PC-9 (cell line): ENCODE measurements at regions not wholly inside any gene's neighbourhood (a gene's known extent, or its start where the extent isn't known, plus 50 kb on each side); places are given as distances from the start of the nearest gene placed in this dataset.
"Not testable (repeated sequence)": the region's sequence is repeated elsewhere in the genome, so short reads cannot be mapped to it uniquely, and the experiment has no call there.

Experiments
- BruUV-seq: library from RNA; stranded (reverse); fragments of 400-500 nt; replicated peaks from 2 replicates; lab custom pipeline; 2021; lab: Mats Ljungman, UMichigan
- CTCF ChIA-PET: fragments of 300-600 bp; sonication (Branson Sonifier 250); formaldehyde crosslinking; loops from one replicate; lab custom pipeline; 2022; ENCODE audit warnings: antibody characterized with exemption; lab: Charles Lee
- POLR2A ChIA-PET: fragments of 300-600 bp; sonication (Branson Sonifier 250); formaldehyde crosslinking; loops from one replicate; lab custom pipeline; 2022; ENCODE audit warnings: antibody characterized with exemption; ENCODE audit not compliant: unreplicated experiment; lab: Charles Lee
- DNase-seq, 2 experiments: peaks; one replicate each; pipeline versions ENCODE4 v3.0.0 to v3.0.0-alpha.2; 2015 to 2022; ENCODE audit warnings: mixed read lengths in 1 of 2
- H2AFZ ChIP-seq: fragments of 200-600 bp; sonication (generic); 2 replicates; pipeline ENCODE4 v1.8.1; 2017; ENCODE audit warnings: antibody characterized with exemption
- H3F3A ChIP-seq: fragments of 200-600 bp; sonication (generic); 2 replicates; pipeline ENCODE4 v1.8.1; 2017; ENCODE audit warnings: antibody characterized with exemption, mild to moderate bottlenecking, low read depth; ENCODE audit not compliant: insufficient read depth
- H3K27ac ChIP-seq: fragments of 200-600 bp; sonication (generic); 2 replicates; pipeline ENCODE4 v1.6.1; 2016; ENCODE audit warnings: mixed run types
- H3K27me3 ChIP-seq: fragments of 200-600 bp; sonication (generic); 2 replicates; pipeline ENCODE4 v1.6.1; 2016; ENCODE audit warnings: low read depth, mixed run types; ENCODE audit not compliant: insufficient read depth
- H3K36me3 ChIP-seq: fragments of 200-600 bp; sonication (generic); 2 replicates; pipeline ENCODE4 v1.6.1; 2016; ENCODE audit warnings: low read depth, mixed run types
- H3K4me1 ChIP-seq: fragments of 200-600 bp; sonication (generic); replicated peaks from 2 replicates; pipeline ENCODE4 v1.6.1; 2016; ENCODE audit warnings: mixed run types; ENCODE audit not compliant: insufficient read depth
- H3K4me2 ChIP-seq: fragments of 200-600 bp; sonication (generic); 2 replicates; pipeline ENCODE4 v1.6.1; 2017; ENCODE audit warnings: mixed run types
- H3K4me3 ChIP-seq: fragments of 200-600 bp; sonication (generic); 2 replicates; pipeline ENCODE4 v1.6.1; 2016; ENCODE audit warnings: mixed run types
- H3K79me2 ChIP-seq: fragments of 200-600 bp; sonication (generic); 2 replicates; pipeline ENCODE4 v1.6.1; 2017; ENCODE audit warnings: low read depth, mixed run types
- H3K9me2 ChIP-seq: fragments of 200-600 bp; sonication (generic); 2 replicates; pipeline ENCODE4 v1.8.1; 2017; ENCODE audit warnings: mild to moderate bottlenecking; ENCODE audit not compliant: insufficient read depth
- H3K9me3 ChIP-seq: fragments of 200-600 bp; sonication (generic); 2 replicates; pipeline ENCODE4 v1.8.1; 2016; ENCODE audit warnings: low read depth; ENCODE audit not compliant: insufficient read depth
- H4K20me1 ChIP-seq: fragments of 200-600 bp; sonication (generic); 2 replicates; pipeline ENCODE4 v1.8.1; 2017; ENCODE audit not compliant: insufficient read depth
- EZH2 ChIP-seq: fragments of 200-600 bp; sonication (generic); IDR thresholded peaks from 2 replicates; pipeline ENCODE4 v1.8.0; 2017; ENCODE audit warnings: antibody characterized with exemption, low read depth
- intact Hi-C: fragments of 100-400 bp; cut with micrococcal nuclease; formaldehyde crosslinking; loops from one replicate; pipeline ENCODE4 v1.10.0; 2022; ENCODE audit not compliant: unreplicated experiment
- TF ChIP-seq, protein P1 (sequence below): fragments of 200-600 bp; sonication (generic); conservative IDR thresholded peaks from 2 replicates; pipeline ENCODE4 v1.6.1; 2017; ENCODE audit warnings: mixed run types, antibody characterized with exemption, mild to moderate bottlenecking, moderate library complexity

DNA sequence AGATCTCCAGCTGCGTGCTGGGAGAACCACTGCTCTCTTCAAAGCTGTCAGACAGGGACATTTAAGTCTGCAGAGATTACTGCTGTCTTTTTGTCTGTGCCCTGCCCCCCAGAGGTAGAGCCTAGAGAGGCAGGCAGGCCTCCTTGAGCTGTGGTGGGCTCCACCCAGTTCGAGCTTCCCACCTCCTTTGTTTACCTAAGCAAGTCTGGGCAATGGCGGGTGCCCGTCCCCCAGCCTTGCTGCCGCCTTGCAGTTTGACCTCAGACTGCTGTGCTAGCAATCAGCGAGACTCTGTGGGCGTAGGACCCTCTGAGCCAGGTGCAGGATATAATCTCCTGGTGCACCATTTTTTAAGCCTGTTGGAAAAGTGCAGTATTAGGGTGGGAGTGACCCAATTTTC lies 128.6 kb downstream of the ACTR3 start:
- Histone ChIP-seq H3K4me1 (peaks cover 11% of the 10 kb centered on the region), H3K9me3 (peaks cover 12% of the 10 kb centered on the region; the same call in 1 of the 2 replicates)
- H3K27me3 ChIP-seq, BruUV-seq, intact Hi-C loops, POLR2A ChIA-PET, H3K79me2 ChIP-seq, H3K36me3 ChIP-seq, DNase-seq, CTCF ChIA-PET, H3K4me3 ChIP-seq, H3K4me2 ChIP-seq, H3K27ac ChIP-seq, H3K9me2 ChIP-seq, H3F3A ChIP-seq, H4K20me1 ChIP-seq, H2AFZ ChIP-seq: not testable (repeated sequence)

DNA sequence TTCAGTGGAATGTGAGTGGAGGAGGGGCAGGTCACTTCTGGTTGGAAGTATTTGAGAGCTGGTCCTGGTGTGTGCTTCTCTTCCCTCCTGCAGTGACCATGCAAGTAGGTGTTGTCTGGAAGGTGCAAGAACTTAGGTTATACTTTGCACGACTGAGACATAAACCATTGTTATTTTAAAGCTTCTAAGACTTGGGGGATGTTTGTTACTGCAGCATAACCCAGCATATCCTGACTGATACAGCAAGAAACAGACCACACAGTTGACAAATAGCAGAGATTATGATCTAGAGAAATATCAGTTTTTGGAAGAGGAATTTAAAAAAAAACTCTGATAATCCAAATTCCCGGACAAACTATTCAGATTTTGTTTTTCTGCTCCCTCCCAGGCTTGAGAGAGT lies 130.8 kb downstream of the ACTR3 start:
- Histone ChIP-seq H3K27ac (no peak overlapping the region), H4K20me1 (no peaks in the 10 kb centered on the region), H3K36me3 (no peaks in the 10 kb centered on the region), H3F3A (peaks cover 7% of the 10 kb centered on the region; the same call in 1 of the 2 replicates), H2AFZ (no peak overlapping the region), H3K9me2 (no peaks in the 10 kb centered on the region), H3K79me2 (no peaks in the 10 kb centered on the region), H3K27me3 (no peaks in the 10 kb centered on the region), H3K4me1 (peaks cover 11% of the 10 kb centered on the region), H3K4me2 (no peak overlapping the region), H3K9me3 (peaks cover 12% of the 10 kb centered on the region; the same call in 1 of the 2 replicates), H3K4me3 (no peak overlapping the region)
- TF ChIP-seq EZH2, result no peak
- TF ChIP-seq, protein P1, sequence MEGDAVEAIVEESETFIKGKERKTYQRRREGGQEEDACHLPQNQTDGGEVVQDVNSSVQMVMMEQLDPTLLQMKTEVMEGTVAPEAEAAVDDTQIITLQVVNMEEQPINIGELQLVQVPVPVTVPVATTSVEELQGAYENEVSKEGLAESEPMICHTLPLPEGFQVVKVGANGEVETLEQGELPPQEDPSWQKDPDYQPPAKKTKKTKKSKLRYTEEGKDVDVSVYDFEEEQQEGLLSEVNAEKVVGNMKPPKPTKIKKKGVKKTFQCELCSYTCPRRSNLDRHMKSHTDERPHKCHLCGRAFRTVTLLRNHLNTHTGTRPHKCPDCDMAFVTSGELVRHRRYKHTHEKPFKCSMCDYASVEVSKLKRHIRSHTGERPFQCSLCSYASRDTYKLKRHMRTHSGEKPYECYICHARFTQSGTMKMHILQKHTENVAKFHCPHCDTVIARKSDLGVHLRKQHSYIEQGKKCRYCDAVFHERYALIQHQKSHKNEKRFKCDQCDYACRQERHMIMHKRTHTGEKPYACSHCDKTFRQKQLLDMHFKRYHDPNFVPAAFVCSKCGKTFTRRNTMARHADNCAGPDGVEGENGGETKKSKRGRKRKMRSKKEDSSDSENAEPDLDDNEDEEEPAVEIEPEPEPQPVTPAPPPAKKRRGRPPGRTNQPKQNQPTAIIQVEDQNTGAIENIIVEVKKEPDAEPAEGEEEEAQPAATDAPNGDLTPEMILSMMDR, result no peak
- intact Hi-C loops, result no loop called here
- POLR2A ChIA-PET, result no interaction called here
- BruUV-seq, result no TSS peak
- CTCF ChIA-PET, result no interaction called here
- DNase-seq, result no peak

DNA sequence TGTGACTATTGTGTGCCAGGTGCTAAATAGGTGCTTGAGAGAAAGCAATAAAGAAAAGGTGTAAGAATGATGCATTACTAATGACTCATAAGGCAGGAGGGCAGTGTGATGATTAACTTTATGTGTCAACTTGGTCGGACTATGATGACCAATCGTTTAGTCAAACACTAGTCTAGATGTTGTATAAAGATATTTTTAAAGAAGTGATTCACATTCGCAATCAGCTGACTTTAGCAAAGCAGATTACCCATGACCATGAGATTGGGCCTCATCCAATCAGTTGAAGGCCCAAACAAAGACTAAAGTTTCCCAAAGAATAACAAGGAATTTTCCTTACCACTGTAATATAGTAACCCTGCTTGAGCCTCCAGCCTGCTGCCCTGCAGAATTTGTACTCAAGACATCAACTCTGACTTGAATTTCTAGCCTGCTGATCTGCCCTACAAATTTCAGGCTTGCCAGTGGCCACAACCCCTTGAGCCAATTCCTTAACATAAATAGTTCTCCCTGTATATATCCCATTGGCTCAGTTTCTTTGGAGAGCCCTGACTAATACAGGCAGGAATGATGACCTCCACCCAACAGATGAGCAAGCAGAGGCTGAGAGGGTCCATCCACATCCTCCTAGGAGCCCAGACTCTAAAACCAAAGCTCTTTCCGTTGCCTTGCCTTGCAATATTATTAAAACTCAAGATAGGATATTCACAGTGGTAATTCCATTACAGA lies 132.6 kb downstream of the ACTR3 start:
- DNase-seq, result peak in 1 of 2 experiments; percentile 88
- Histone ChIP-seq H3K4me2 (no peak overlapping the region), H3K36me3 (no peaks in the 10 kb centered on the region), H3K9me3 (peaks cover 12% of the 10 kb centered on the region; the same call in 1 of the 2 replicates), H3K27ac (no peak overlapping the region), H3K4me1 (peaks cover 11% of the 10 kb centered on the region), H2AFZ (no peak overlapping the region), H3F3A (peaks cover 7% of the 10 kb centered on the region; the same call in 1 of the 2 replicates), H3K9me2 (no peaks in the 10 kb centered on the region), H3K27me3 (no peaks in the 10 kb centered on the region), H4K20me1 (no peaks in the 10 kb centered on the region), H3K4me3 (no peak overlapping the region), H3K79me2 (no peaks in the 10 kb centered on the region)
- no TSS peak for BruUV-seq
- intact Hi-C loops, result no loop called here
- CTCF ChIA-PET, result no interaction called here
- POLR2A ChIA-PET, result no interaction called here
- TF ChIP-seq, protein P1, result no peak
- TF ChIP-seq EZH2, result no peak
